Esophagus muscularis mucosa (tissue), 3 donors: ENCODE measurements at regions not wholly inside any gene's neighbourhood (a gene's known extent, or its start where the extent isn't known, plus 50 kb on each side); places are given as distances from the start of the nearest gene placed in this dataset.

ENCODE experiments used
- CTCF ChIP-seq, 3 experiments: fragments of 200-600 bp in 2 of 3; fragments of 450-650 bp in 1 of 3; sonication (generic) in 2 of 3; IDR thresholded peaks; one replicate each; pipeline ENCODE4 v1.5.1; 2017 to 2019; ENCODE audit warnings: antibody characterized with exemption in 3 of 3, mild to moderate bottlenecking in 2 of 3, moderate library complexity in 1 of 3
- POLR2A ChIP-seq: fragments of 450-650 bp; IDR thresholded peaks from one replicate; pipeline ENCODE4 v1.6.1; 2017; ENCODE audit warnings: antibody characterized with exemption, moderate library complexity, mild to moderate bottlenecking, low read depth

- TF ChIP-seq CTCF (IDR thresholded peaks at IDR 0.05): no peak
- TF ChIP-seq POLR2A: no peak
Observed at GRCh38 chr2:185628985-185629384, 109.6 kb upstream of the FSIP2 start.
